ENCODE measurements at regions not wholly inside any gene's neighbourhood (a gene's known extent, or its start where the extent isn't known, plus 50 kb on each side); places are given as distances from the start of the nearest gene placed in this dataset.

- Mint-ChIP-seq H3K27me3 (no peaks in the 10 kb centered on the region), H3K27ac (no peak overlapping the region), H3K9me3 (peaks cover 28% of the 10 kb centered on the region), H3K4me3 (no peak overlapping the region), H3K36me3 (ENCODE audit: low read depth) (no peaks in the 10 kb centered on the region), H3K4me1 (ENCODE audit: low read depth) (no peaks in the 10 kb centered on the region)
- intact Hi-C loops (cut with micrococcal nuclease) = no loop called here
These were observed 784.6 kb upstream of the ALCAM start for GRCh38 chr3:104582092-104582491.

GRCh38 chr3:104584682-104585081 lies 782.0 kb upstream of the ALCAM start:
- Mint-ChIP-seq H3K9me3 (peaks cover 2% of the 10 kb centered on the region), H3K36me3 (ENCODE audit: low read depth) (no peaks in the 10 kb centered on the region), H3K27me3 (no peaks in the 10 kb centered on the region), H3K27ac (no peak overlapping the region), H3K4me3 (no peak overlapping the region), H3K4me1 (ENCODE audit: low read depth) (no peaks in the 10 kb centered on the region)
- intact Hi-C loops (cut with micrococcal nuclease) = no loop called here

DNA sequence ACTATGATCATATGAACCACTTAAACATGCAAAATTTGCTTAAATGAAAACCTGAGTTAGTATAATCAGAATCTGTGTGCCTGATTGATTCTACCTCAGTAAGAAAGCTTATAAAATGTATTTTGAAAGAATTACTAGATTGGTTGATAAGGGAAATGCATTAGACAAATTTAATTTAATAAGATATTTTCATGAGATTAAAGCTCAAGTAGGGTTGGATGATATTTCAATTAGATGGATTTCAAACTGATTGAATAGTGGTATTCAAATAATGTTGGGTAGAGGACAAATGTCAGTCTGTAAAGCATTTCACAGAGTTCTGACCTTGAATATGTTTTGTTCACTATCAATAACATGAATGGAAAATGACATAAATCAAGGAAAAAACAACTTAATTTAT lies 780.4 kb upstream of the ALCAM start:
- H3K4me1 Mint-ChIP-seq (ENCODE audit: low read depth) = no peaks in the 10 kb centered on the region
- no peaks in the 10 kb centered on the region for H3K9me3 Mint-ChIP-seq
- H3K27me3 Mint-ChIP-seq = no peaks in the 10 kb centered on the region
- no peak overlapping the region for H3K27ac Mint-ChIP-seq
- no peak overlapping the region for H3K4me3 Mint-ChIP-seq
- H3K36me3 Mint-ChIP-seq (ENCODE audit: low read depth) = no peaks in the 10 kb centered on the region
- intact Hi-C loops (cut with micrococcal nuclease) = no loop called here

GRCh38 chr3:104588442-104588841 lies 778.3 kb upstream of the ALCAM start:
- no peaks in the 10 kb centered on the region for H3K9me3 Mint-ChIP-seq
- no peaks in the 10 kb centered on the region for H3K36me3 Mint-ChIP-seq (ENCODE audit: low read depth)
- no peak overlapping the region for H3K4me3 Mint-ChIP-seq
- no peak overlapping the region for H3K27ac Mint-ChIP-seq
- peaks cover 6% of the 10 kb centered on the region for H3K4me1 Mint-ChIP-seq (ENCODE audit: low read depth)
- intact Hi-C loops (cut with micrococcal nuclease) = no loop called here
- H3K27me3 Mint-ChIP-seq = no peaks in the 10 kb centered on the region

DNA sequence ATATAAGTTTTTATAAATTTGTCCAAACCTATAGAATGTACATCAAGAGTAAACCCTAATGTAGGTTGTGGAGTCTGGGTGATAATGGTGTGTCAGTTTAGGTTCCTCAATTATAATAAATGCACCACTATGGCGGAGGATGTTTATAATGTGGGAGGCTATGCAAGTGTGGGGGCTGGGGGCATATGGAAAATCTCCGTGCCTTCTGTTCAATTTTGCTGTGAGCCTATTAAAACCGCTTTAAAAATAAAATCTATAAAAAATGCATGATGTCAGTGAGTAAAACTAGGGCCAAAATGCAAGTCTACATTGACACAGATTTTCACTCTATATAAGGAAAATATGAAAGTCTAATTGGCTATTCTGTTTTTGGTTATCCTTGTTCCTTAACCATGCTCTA lies 774.9 kb upstream of the ALCAM start:
- H3K27me3 Mint-ChIP-seq = no peaks in the 10 kb centered on the region
- H3K4me3 Mint-ChIP-seq = no peak overlapping the region
- H3K4me1 Mint-ChIP-seq (ENCODE audit: low read depth) = peaks cover 6% of the 10 kb centered on the region
- H3K36me3 Mint-ChIP-seq (ENCODE audit: low read depth) = no peaks in the 10 kb centered on the region
- H3K9me3 Mint-ChIP-seq = no peaks in the 10 kb centered on the region
- H3K27ac Mint-ChIP-seq = no peak overlapping the region
- intact Hi-C loops (cut with micrococcal nuclease) = loop anchor here (10.0 kb wide), 2 partner anchors 773 to 923 kb away; partner anchors contain the start of gene ALCAM

DNA sequence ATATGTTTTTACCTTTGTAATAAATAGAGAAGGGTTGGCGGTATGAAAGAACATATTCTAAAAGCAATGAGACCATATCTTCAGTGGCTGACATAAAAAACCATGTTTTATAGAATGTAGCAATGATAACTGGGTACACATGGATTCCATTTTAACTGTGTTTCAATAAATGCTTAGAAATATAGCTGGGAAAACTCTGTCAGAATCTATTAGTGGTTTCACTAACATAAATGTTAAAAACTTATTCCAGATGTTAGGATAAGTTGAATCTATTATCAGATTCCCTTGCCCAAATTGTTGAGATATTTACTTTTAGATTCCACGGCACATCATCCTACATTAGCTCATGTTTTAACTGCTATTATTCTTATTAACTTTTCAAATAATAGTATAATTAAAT lies 772.2 kb upstream of the ALCAM start:
- H3K4me3 Mint-ChIP-seq = no peak overlapping the region
- H3K9me3 Mint-ChIP-seq = no peaks in the 10 kb centered on the region
- intact Hi-C loops (cut with micrococcal nuclease) = loop anchor here (10.0 kb wide), 2 partner anchors 770 to 920 kb away; partner anchors contain the start of gene ALCAM
- no peaks in the 10 kb centered on the region for H3K36me3 Mint-ChIP-seq (ENCODE audit: low read depth)
- H3K27me3 Mint-ChIP-seq = no peaks in the 10 kb centered on the region
- peaks cover 6% of the 10 kb centered on the region for H3K4me1 Mint-ChIP-seq (ENCODE audit: low read depth)
- no peak overlapping the region for H3K27ac Mint-ChIP-seq

- no peak overlapping the region for H3K4me3 Mint-ChIP-seq
- intact Hi-C loops (cut with micrococcal nuclease) = loop anchor here (10.0 kb wide), 2 partner anchors 769 to 919 kb away; partner anchors contain the start of gene ALCAM
- no peak overlapping the region for H3K27ac Mint-ChIP-seq
- no peaks in the 10 kb centered on the region for H3K36me3 Mint-ChIP-seq (ENCODE audit: low read depth)
- H3K9me3 Mint-ChIP-seq = no peaks in the 10 kb centered on the region
- peaks cover 6% of the 10 kb centered on the region for H3K4me1 Mint-ChIP-seq (ENCODE audit: low read depth)
- no peaks in the 10 kb centered on the region for H3K27me3 Mint-ChIP-seq
These were observed 770.7 kb upstream of the ALCAM start for GRCh38 chr3:104596054-104596453.

- no peaks in the 10 kb centered on the region for H3K27me3 Mint-ChIP-seq
- no peaks in the 10 kb centered on the region for H3K36me3 Mint-ChIP-seq (ENCODE audit: low read depth)
- no peaks in the 10 kb centered on the region for H3K9me3 Mint-ChIP-seq
- H3K4me3 Mint-ChIP-seq = no peak overlapping the region
- no peak overlapping the region for H3K27ac Mint-ChIP-seq
- intact Hi-C loops (cut with micrococcal nuclease) = loop anchor here (10.0 kb wide), 2 partner anchors 768 to 918 kb away; partner anchors contain the start of gene ALCAM
- H3K4me1 Mint-ChIP-seq (ENCODE audit: low read depth) = peaks cover 6% of the 10 kb centered on the region
These were observed 770.2 kb upstream of the ALCAM start for GRCh38 chr3:104596551-104596950.

DNA sequence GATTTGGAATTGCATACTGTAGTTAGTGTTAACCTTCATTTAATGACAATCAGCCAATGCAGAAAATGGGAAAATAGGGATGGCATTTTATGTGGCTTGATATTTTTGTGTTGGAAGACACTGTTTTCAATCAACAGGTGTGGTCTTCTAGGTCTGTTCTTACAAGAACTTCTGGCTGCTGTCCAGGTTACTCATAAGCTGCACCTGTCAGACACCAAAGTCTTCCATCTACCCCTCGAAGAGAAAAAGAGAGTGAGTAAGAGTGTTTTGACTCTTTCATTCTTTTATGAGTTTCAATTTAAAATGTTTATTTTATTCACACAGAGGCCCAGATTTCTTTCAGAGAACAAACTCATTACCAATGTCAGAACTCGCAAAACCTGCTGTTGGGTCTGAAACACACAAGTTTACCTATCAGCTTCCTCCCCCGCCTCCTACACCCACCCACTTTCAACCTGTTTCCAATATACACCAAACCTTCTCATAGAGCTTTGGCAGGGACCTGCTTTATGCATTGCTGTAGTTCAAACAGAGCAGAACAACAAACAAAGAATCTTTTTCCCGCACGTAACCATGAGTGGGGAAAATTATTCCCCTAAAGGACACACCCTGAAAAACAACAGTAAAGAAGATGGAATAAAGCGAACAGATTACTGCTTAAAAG lies 767.7 kb upstream of the ALCAM start:
- Mint-ChIP-seq H3K4me3 (no peak overlapping the region), H3K27me3 (no peaks in the 10 kb centered on the region), H3K27ac (no peak overlapping the region), H3K36me3 (ENCODE audit: low read depth) (no peaks in the 10 kb centered on the region), H3K9me3 (no peaks in the 10 kb centered on the region), H3K4me1 (ENCODE audit: low read depth) (no peaks in the 10 kb centered on the region)
- intact Hi-C loops (cut with micrococcal nuclease) = loop anchor here (10.0 kb wide), 2 partner anchors 766 to 916 kb away; partner anchors contain the start of gene ALCAM

DNA sequence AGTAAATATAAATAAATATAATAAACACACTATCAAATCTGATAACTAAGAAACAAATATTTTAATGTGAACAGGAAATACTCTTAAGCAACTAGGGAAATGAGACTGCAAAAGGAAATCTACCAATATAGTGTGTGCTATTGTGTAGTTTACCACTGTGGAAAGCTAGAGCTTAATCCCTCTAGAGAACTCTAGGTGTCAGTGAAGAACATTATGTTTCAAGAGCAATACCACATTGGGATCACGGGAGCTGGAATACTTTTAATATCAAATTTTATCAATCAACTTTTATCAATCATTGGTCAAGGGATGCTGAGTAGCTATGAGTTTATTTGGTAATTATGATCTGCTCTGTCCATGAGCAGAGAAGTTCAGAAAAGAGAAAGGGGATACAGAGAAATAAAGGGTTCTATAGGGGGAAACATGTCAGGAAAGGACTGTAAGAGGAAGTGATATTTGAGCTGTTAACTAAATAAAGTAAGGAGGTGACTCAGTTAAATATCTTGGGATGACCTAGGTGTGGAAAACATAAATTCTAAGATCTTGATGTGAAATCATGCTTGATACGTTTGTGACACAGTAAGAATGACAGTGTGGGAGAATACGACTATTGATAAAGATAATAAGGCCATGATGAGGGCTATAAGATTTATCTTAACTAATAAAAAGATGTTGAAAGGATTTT lies 762.2 kb upstream of the ALCAM start:
- Mint-ChIP-seq H3K27ac (no peak overlapping the region), H3K36me3 (ENCODE audit: low read depth) (no peaks in the 10 kb centered on the region), H3K27me3 (no peaks in the 10 kb centered on the region), H3K4me1 (ENCODE audit: low read depth) (peaks cover 7% of the 10 kb centered on the region), H3K9me3 (no peaks in the 10 kb centered on the region), H3K4me3 (no peak overlapping the region)
- intact Hi-C loops (cut with micrococcal nuclease) = no loop called here

DNA sequence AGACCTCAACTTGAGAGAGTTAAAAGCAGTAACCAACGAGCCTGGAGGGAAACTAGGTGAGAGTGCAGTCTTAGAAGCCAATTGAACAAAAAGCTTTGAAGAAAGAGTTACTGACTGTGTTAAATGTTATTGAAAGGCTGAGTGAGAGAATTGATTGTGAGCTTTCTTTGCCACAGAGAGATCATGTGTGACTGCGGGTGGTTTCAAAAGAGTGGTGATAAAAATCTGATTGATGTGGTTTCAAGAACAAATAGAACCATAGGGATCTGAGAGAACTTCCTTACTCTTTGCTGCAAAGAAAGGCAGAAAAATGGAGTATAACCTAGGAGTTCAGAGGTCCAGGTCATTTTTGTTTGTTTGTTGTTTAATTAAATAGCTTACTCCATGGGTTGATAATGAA lies 759.9 kb upstream of the ALCAM start:
- Mint-ChIP-seq H3K36me3 (ENCODE audit: low read depth) (no peaks in the 10 kb centered on the region), H3K9me3 (no peaks in the 10 kb centered on the region), H3K4me3 (no peak overlapping the region), H3K27ac (no peak overlapping the region), H3K27me3 (no peaks in the 10 kb centered on the region), H3K4me1 (ENCODE audit: low read depth) (peaks cover 7% of the 10 kb centered on the region)
- intact Hi-C loops (cut with micrococcal nuclease) = no loop called here

DNA sequence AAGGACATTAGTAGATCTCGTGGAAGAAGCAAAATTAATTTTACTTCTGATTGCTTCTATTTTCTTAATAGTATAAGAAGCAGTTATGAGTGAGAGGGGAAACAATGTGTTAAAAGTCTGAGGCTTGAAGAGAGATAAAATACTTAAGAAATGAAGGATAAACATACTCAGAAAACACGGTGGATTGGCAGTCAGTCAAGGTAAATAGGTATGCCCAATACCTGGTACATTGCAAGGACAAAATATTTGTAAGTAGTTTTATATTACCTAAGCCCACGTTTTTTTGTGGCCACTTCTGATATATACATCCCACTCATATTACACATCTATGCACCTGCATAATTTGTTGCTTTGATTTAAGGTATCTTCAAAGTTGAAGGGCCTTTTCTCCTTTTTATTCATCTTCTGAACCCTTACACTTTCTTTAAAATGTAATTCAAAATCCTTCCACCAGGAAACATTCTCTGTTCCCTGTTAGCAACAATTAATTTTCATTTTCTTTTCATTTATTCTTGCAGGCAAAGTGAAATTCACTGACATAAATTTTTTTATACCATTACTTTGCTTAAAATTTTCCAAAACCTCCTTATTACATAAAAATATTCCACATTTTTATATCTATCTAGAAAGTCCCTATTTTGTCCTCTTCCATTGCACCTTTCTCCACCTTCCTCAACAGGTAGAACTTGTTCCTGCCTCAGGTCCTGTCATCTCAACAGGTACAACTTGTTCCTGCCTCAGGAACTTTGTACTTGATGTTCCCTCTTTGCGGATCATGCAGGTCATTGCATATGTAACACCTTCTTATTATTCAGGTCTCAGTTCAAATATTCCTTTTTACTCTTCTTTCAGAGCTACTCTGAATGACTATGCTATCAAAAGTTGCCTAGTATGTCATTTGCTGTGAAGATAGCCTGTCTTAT lies 755.7 kb upstream of the ALCAM start:
- Mint-ChIP-seq H3K9me3 (no peaks in the 10 kb centered on the region), H3K27me3 (no peaks in the 10 kb centered on the region), H3K36me3 (ENCODE audit: low read depth) (no peaks in the 10 kb centered on the region), H3K4me1 (ENCODE audit: low read depth) (no peaks in the 10 kb centered on the region), H3K27ac (no peak overlapping the region), H3K4me3 (no peak overlapping the region)
- intact Hi-C loops (cut with micrococcal nuclease) = no loop called here

- Mint-ChIP-seq H3K4me1 (ENCODE audit: low read depth) (no peaks in the 10 kb centered on the region), H3K27me3 (no peaks in the 10 kb centered on the region), H3K36me3 (ENCODE audit: low read depth) (no peaks in the 10 kb centered on the region), H3K4me3 (no peak overlapping the region), H3K9me3 (no peaks in the 10 kb centered on the region), H3K27ac (no peak overlapping the region)
- intact Hi-C loops (cut with micrococcal nuclease) = no loop called here
These were observed 754.5 kb upstream of the ALCAM start for GRCh38 chr3:104612218-104612617.

DNA sequence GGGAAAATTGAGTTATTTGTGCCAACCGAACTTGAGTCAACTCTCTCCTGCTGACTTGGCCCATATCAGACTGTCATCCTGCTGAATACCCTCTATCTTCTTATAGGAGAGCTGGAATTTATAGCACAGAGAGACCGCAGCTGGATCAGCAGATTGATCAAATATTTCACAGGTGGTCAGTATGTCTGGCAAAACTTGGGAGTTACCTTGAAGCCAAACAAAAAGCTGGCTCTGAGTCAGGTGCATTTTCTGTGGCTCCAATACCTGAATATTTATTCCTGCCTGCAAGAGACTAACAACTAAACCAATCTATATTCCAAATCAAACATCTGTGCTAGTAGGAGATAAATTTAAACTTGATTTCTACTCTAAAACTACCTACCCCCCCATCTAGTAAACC lies 752.1 kb upstream of the ALCAM start:
- H3K4me1 Mint-ChIP-seq (ENCODE audit: low read depth) = no peaks in the 10 kb centered on the region
- no peaks in the 10 kb centered on the region for H3K36me3 Mint-ChIP-seq (ENCODE audit: low read depth)
- H3K4me3 Mint-ChIP-seq = no peak overlapping the region
- intact Hi-C loops (cut with micrococcal nuclease) = no loop called here
- H3K27ac Mint-ChIP-seq = no peak overlapping the region
- H3K9me3 Mint-ChIP-seq = peaks cover 11% of the 10 kb centered on the region
- no peaks in the 10 kb centered on the region for H3K27me3 Mint-ChIP-seq

All from dendritic cell treated with granulocyte-macrophage colony-stimulating factor and Interleukin-4, amounts not matched to agents 40 ng/mL and 50 ng/mL, for 4 days (primary cell).